ENCODE measurements at regions not wholly inside any gene's neighbourhood (a gene's known extent, or its start where the extent isn't known, plus 50 kb on each side); places are given as distances from the start of the nearest gene placed in this dataset.

GRCh38 chr13:30145709-30146367, 161.5 kb downstream of the KATNAL1 start:
- no peak overlapping the region for H3K4me3 ChIP-seq
- TF ChIP-seq CTCF (IDR thresholded peaks at IDR 0.05) (no peak), POLR2A (IDR thresholded peaks at IDR 0.05) (no peak)
- intact Hi-C loops (cut with DNase I; ENCODE audit: low total_unique reads): no loop called here
- no peak overlapping the region for H3K27ac ChIP-seq
- no peak for DNase-seq
- H3K4me1 ChIP-seq: peaks cover 7 to 14% of the 10 kb centered on the region in 2 donors
- H3K36me3 ChIP-seq: no peaks in the 10 kb centered on the region
- H3K27me3 ChIP-seq: no peaks in the 10 kb centered on the region
- no peaks in the 10 kb centered on the region for H3K9me3 ChIP-seq

- H3K36me3 ChIP-seq: no peaks in the 10 kb centered on the region
- H3K9me3 ChIP-seq: no peaks in the 10 kb centered on the region
- TF ChIP-seq CTCF (IDR thresholded peaks at IDR 0.05) (no peak), POLR2A (IDR thresholded peaks at IDR 0.05) (no peak)
- intact Hi-C loops (cut with DNase I; ENCODE audit: low total_unique reads): no loop called here
- H3K27me3 ChIP-seq: no peaks in the 10 kb centered on the region
- peaks cover 7 to 14% of the 10 kb centered on the region in 2 donors for H3K4me1 ChIP-seq
- H3K27ac ChIP-seq: peak overlapping the region; percentile 69 to 73
- no peak for DNase-seq
- H3K4me3 ChIP-seq: no peak overlapping the region
Observed at GRCh38 chr13:30143666-30144400, 163.5 kb downstream of the KATNAL1 start.

- no peak for TF ChIP-seq POLR2A (IDR thresholded peaks at IDR 0.05)
- TF ChIP-seq CTCF (IDR thresholded peaks at IDR 0.05): no peak
- peak; percentile 57 to 73 for DNase-seq
- H3K4me3 ChIP-seq: no peak overlapping the region
Observed at GRCh38 chr13:30142486-30143211, 164.7 kb downstream of the KATNAL1 start.

GRCh38 chr13:30141775-30142485, 165.4 kb downstream of the KATNAL1 start:
- DNase-seq: no peak
- no peaks in the 10 kb centered on the region for H3K9me3 ChIP-seq
- TF ChIP-seq POLR2A (IDR thresholded peaks at IDR 0.05) (no peak), CTCF (IDR thresholded peaks at IDR 0.05) (no peak)
- no peak overlapping the region for H3K4me3 ChIP-seq
- peak overlapping the region; percentile 69 to 73 for H3K27ac ChIP-seq
- H3K4me1 ChIP-seq: peaks cover 7 to 14% of the 10 kb centered on the region in 2 donors
- no peaks in the 10 kb centered on the region for H3K36me3 ChIP-seq
- no peaks in the 10 kb centered on the region for H3K27me3 ChIP-seq
- intact Hi-C loops (cut with DNase I; ENCODE audit: low total_unique reads): no loop called here

More at GRCh38 chr13:30142486-30143211, 164.7 kb downstream of the KATNAL1 start:
- H3K27ac ChIP-seq: peak overlapping the region; percentile 69 to 73
- H3K36me3 ChIP-seq: no peaks in the 10 kb centered on the region
- H3K27me3 ChIP-seq: no peaks in the 10 kb centered on the region
- no peaks in the 10 kb centered on the region for H3K9me3 ChIP-seq
- H3K4me1 ChIP-seq: peaks cover 7 to 14% of the 10 kb centered on the region in 2 donors
- intact Hi-C loops (cut with DNase I; ENCODE audit: low total_unique reads): no loop called here

Measured in uterus (tissue), 3 donors.